Fibroblast of mammary gland (primary cell): ENCODE measurements at regions not wholly inside any gene's neighbourhood (a gene's known extent, or its start where the extent isn't known, plus 50 kb on each side); places are given as distances from the start of the nearest gene placed in this dataset.

Source experiments
- DNase-seq: peaks from one replicate; pipeline ENCODE4 v3.0.0-alpha.2; 2010; ENCODE audit warnings: low read depth
- H3K4me3 ChIP-seq: 2 replicates; pipeline ENCODE4 v1.5.1; 2011; ENCODE audit warnings: low read depth, mild to moderate bottlenecking, low read length, moderate library complexity; ENCODE audit not compliant: control insufficient read depth
- TF ChIP-seq, protein P1 (sequence below): conservative IDR thresholded peaks from 2 replicates; pipeline ENCODE4 v1.5.1; 2011; ENCODE audit warnings: low read depth, low read length, inconsistent platforms; ENCODE audit not compliant: control insufficient read depth, insufficient read depth

DNA sequence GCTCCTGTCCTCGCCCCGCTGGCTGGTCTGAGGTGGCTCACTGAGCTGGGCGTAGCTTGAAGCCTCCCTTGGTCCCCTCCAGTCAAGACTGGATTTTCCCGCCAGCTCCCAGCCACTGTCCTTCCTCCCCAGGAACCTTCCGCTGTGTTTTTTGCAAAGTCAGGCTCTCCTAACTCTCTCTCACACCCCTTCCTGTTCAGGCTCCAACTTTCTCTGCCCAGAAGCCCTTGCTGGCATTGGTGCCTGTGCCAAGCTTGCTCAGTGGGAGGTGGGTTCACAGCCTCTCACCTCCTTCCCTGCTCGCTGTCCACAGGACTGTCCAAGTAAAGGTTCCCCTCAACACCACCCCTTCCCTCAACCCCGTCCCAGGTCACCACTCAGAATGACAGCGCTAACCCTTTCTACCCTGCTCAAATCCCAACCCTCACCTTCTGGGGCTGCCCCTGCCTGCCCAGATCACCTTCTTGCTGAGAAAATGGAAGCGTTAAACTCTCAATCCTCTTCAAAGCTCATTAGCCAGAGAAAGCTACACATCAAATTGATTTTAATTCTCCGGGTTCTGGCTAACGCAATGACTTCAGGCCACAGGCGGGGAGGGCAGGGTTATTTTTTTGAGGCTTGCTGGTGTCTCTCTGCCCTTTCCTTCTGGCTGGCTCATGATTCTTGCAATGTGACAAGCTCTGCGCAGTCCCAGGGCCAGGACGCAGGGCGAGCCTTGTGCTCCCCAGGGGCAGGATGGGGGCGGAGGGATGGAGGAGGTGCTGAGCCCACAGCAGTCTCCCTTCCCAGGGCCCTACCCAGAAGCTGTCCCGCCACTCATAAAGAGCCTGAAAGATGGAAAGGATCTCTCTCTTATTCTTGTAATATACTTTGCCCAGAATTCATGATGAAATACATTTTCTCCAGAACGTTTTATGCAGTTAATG, 357.2 kb upstream of the TNRC6C start:
- no peak for DNase-seq
- TF ChIP-seq, protein P1, sequence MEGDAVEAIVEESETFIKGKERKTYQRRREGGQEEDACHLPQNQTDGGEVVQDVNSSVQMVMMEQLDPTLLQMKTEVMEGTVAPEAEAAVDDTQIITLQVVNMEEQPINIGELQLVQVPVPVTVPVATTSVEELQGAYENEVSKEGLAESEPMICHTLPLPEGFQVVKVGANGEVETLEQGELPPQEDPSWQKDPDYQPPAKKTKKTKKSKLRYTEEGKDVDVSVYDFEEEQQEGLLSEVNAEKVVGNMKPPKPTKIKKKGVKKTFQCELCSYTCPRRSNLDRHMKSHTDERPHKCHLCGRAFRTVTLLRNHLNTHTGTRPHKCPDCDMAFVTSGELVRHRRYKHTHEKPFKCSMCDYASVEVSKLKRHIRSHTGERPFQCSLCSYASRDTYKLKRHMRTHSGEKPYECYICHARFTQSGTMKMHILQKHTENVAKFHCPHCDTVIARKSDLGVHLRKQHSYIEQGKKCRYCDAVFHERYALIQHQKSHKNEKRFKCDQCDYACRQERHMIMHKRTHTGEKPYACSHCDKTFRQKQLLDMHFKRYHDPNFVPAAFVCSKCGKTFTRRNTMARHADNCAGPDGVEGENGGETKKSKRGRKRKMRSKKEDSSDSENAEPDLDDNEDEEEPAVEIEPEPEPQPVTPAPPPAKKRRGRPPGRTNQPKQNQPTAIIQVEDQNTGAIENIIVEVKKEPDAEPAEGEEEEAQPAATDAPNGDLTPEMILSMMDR = no peak

DNA sequence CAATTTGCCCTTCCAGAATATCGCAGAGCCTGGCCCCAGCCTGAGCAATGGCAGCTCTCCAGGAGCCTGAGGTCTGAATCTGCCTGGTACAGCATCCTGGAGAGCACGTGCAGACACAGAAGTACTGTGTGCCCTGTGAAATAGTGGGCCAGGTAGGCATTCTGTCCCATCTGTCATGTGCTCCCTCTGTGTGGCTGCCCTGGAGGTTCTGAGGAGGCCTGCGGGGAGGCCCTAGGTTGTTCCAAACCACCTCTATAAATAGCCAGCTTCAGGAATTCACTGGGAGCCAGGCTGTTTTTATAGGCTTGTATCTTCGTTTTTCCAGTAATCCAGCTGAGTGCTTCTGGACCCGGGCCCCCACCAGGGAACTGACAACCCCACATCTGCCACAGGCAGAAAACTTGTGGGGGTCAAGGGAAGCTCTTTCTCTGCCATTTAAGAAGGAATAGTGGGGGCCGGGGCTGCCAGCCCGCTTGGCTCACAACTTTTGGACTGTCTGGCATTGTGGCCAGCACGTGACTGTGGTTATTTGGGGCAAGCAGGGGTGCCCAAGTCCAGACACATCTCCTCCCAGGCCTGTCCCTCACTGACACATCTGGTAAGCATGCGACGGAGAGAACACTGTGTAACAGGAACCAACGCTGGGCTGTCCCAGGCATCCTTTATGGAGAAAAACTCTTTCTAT, 356.3 kb upstream of the TNRC6C start:
- no peak overlapping the region for H3K4me3 ChIP-seq
- peak; percentile 71 for DNase-seq
- TF ChIP-seq, protein P1 = no peak

More for the DNA sequence above, 357.2 kb upstream of the TNRC6C start:
- no peak overlapping the region for H3K4me3 ChIP-seq

DNA sequence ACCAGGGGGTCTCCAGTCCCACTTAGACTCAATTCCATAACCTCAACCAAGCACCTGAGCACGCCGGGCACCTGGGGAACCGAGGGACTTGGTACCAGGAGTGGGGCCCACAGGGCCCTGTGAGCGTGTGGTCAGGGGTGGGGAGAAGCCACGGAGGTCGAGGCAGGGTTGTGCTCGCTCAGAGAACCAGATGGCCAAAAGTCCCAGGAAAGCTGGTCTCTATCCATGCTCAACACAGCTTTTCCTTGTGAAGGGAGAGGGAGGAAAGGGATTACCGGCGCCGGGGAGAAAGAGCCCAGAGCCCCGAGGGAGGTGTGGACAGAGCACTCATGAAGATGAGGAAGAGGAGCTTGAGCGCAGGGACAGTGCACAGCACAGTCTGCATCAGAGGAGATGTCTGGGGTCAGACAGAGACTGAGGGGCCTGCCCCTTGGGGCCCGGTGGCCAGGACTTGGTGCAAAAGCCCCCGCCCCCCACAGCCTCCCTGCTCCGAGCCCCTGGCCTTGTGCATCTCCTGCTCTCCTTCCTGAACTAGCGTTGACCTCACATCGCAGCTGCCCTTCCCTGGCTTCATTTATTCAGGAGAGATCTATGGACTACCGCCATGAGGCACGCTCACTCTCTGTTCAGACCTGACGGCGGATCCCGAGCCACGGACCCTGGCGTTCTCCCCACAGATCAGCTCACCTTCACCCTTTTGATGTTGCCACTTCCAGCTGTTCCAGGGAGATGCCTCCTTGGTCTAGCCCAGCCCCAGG, 355.4 kb upstream of the TNRC6C start:
- H3K4me3 ChIP-seq = no peak overlapping the region

DNA sequence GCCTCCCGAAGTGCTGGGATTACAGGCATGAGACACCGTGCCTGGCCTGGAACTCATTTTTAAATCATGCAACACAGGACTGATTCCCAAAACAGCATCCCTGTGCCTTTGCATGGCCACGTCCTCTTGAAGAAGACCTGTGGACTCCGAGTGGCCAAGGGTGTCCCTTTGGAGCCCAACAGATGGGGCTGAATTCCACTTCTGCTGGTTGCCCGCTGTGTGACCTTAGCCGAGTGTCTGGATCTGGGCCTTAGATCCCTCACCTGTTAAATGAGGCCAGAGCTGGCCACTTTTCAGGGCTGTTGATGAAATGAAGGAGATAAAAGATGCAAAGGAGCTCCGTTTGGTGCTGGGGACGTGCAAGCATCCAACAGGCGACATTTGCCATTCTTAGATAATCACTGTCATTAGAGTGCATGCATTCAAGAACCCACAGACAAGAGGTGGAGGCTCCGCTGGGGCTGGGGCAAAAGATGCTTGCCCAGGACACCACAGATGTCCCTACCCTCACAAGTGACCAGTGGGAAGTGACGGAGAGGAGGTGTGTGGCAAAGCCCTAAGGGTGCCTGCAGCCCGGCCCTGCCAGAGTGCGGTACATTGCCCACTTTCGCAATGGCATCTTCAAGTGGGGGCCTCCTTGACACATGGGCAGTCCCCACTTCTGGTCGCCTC, 354.1 kb upstream of the TNRC6C start:
- TF ChIP-seq, protein P1 = no peak
- DNase-seq = no peak

More for the DNA sequence above, 355.4 kb upstream of the TNRC6C start:
- DNase-seq = no peak
- TF ChIP-seq, protein P1 = no peak

DNA sequence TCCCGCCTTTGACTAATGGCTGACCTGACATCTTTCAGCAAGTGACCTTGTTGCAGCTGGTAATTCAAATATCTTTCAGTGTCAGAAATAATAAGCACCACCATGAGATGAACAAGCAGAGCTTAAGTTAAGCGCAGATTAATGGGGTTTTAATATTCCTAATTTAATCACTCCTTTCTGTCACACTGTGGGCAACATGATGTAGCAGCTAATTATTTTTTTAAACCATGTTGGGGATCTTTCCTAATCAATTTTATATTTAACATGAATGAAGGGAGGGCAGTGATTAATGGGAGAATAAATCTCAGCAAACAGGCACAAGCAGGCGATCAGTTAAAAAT, 353.6 kb upstream of the TNRC6C start:
- H3K4me3 ChIP-seq = no peak overlapping the region
- DNase-seq = no peak
- TF ChIP-seq, protein P1 = no peak

More for the DNA sequence above, 354.1 kb upstream of the TNRC6C start:
- no peak overlapping the region for H3K4me3 ChIP-seq
